Smooth muscle cell (in vitro differentiated cells): ENCODE measurements at regions not wholly inside any gene's neighbourhood (a gene's known extent, or its start where the extent isn't known, plus 50 kb on each side); places are given as distances from the start of the nearest gene placed in this dataset.

Experiments used
- DNase-seq: peaks from one replicate; lab custom pipeline; 2025; ENCODE audit not compliant: unreplicated experiment; lab: John Stamatoyannopoulos, UW
- H2AFZ ChIP-seq: fragments of 200-600 bp; sonication (generic); 2 replicates; pipeline ENCODE4 v1.6.0; 2016; ENCODE audit warnings: antibody characterized with exemption, low read depth, mild to moderate bottlenecking
- H3F3A ChIP-seq: fragments of 200-600 bp; sonication (generic); 2 replicates; pipeline ENCODE4 v1.6.0; 2017; ENCODE audit warnings: antibody characterized with exemption, low read depth
- H3K27ac ChIP-seq: fragments of 200-600 bp; sonication (generic); 2 replicates; pipeline ENCODE4 v1.5.1; 2016; ENCODE audit warnings: low read depth, mild to moderate bottlenecking
- H3K27me3 ChIP-seq: fragments of 200-600 bp; sonication (generic); 2 replicates; pipeline ENCODE4 v1.6.1; 2016; ENCODE audit warnings: low read depth, mild to moderate bottlenecking
- H3K36me3 ChIP-seq: fragments of 200-600 bp; sonication (generic); 2 replicates; pipeline ENCODE4 v1.5.1; 2016; ENCODE audit warnings: low read depth
- H3K4me1 ChIP-seq: fragments of 200-600 bp; sonication (generic); 2 replicates; pipeline ENCODE4 v1.5.1; 2016; ENCODE audit warnings: low read depth
- H3K4me2 ChIP-seq: fragments of 200-600 bp; sonication (generic); 2 replicates; pipeline ENCODE4 v1.6.0; 2016; ENCODE audit warnings: mild to moderate bottlenecking
- H3K4me3 ChIP-seq: fragments of 200-600 bp; sonication (generic); 2 replicates; pipeline ENCODE4 v1.5.1; 2016; ENCODE audit warnings: mild to moderate bottlenecking
- H3K79me2 ChIP-seq: fragments of 200-600 bp; sonication (generic); 2 replicates; pipeline ENCODE4 v1.6.0; 2016; ENCODE audit warnings: low read depth, mild to moderate bottlenecking
- H3K9ac ChIP-seq: fragments of 200-600 bp; sonication (generic); 2 replicates; pipeline ENCODE4 v1.6.0; 2016; ENCODE audit warnings: low read depth
- H3K9me3 ChIP-seq: fragments of 200-600 bp; sonication (generic); replicated peaks from 2 replicates; pipeline ENCODE4 v1.5.1; 2016; ENCODE audit warnings: low read depth
- H4K20me1 ChIP-seq: fragments of 200-600 bp; sonication (generic); 2 replicates; pipeline ENCODE4 v1.6.0; 2016; ENCODE audit warnings: low read depth
- WGBS: methylation state at CpG from one replicate; pipeline ENCODE4 v1.1.7; 2016; ENCODE audit warnings: low lambda C conversion rate; 5-methylcytosine and 5-hydroxymethylcytosine counted together
- TF ChIP-seq, protein P1 (sequence below): fragments of 200-600 bp; sonication (generic); IDR thresholded peaks from 2 replicates; pipeline ENCODE4 v1.5.1; 2017; ENCODE audit warnings: borderline replicate concordance, mild to moderate bottlenecking, antibody characterized with exemption; ENCODE audit not compliant: insufficient read depth, poor library complexity, severe bottlenecking

DNA sequence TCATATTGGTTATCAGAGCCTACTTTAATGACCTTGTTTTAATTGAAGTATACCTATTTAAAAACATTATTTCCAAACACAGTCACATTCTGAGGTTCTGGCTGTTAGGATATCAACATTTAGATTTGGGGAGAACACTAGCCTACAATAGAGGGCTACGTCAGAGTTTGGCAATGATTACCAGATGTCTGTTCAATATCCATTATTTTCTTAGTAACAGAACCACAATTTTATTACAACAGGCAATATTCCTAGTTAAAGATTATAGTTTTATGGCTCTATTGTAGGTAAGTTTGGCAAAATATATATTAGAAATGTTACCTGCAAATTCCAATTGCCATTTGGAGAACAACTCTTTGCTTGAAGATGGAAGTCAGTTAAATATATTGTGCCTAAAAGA lies 1163.1 kb upstream of the MIR17HG start:
- Histone ChIP-seq H3K79me2 (no peaks in the 10 kb centered on the region), H3K4me3 (no peak overlapping the region), H3K9ac (no peak overlapping the region), H3K27ac (no peak overlapping the region), H3K36me3 (no peaks in the 10 kb centered on the region), H3K27me3 (no peaks in the 10 kb centered on the region), H3K4me2 (no peak overlapping the region), H2AFZ (no peak overlapping the region), H3K9me3 (no peaks in the 10 kb centered on the region), H4K20me1 (no peaks in the 10 kb centered on the region), H3K4me1 (no peaks in the 10 kb centered on the region), H3F3A (no peaks in the 10 kb centered on the region)
- DNase-seq = no peak
- TF ChIP-seq, protein P1, sequence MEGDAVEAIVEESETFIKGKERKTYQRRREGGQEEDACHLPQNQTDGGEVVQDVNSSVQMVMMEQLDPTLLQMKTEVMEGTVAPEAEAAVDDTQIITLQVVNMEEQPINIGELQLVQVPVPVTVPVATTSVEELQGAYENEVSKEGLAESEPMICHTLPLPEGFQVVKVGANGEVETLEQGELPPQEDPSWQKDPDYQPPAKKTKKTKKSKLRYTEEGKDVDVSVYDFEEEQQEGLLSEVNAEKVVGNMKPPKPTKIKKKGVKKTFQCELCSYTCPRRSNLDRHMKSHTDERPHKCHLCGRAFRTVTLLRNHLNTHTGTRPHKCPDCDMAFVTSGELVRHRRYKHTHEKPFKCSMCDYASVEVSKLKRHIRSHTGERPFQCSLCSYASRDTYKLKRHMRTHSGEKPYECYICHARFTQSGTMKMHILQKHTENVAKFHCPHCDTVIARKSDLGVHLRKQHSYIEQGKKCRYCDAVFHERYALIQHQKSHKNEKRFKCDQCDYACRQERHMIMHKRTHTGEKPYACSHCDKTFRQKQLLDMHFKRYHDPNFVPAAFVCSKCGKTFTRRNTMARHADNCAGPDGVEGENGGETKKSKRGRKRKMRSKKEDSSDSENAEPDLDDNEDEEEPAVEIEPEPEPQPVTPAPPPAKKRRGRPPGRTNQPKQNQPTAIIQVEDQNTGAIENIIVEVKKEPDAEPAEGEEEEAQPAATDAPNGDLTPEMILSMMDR = no peak
- 94% methylated on average over 1 of the region's 1 CpG for WGBS

DNA sequence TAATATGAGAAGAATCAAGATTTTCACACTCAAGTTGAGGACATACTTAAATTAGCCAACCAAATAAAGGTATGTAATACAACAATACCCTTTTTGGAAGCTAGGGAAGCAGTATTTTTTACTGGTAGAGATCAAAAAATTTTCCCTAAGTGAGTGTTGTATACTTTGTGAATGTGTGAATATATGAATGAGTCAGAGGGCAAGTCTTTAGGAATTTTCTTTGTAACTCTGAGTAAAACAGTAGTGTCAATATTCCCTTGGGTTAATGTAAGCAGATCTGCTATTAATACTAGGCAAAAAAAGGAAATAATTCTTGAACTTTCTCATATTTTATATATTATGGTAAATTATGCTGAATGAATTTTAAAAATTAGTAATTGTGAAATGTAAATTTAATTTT lies 1161.8 kb upstream of the MIR17HG start:
- H3K27me3 ChIP-seq = no peaks in the 10 kb centered on the region
- H3K9ac ChIP-seq = no peak overlapping the region
- H3K9me3 ChIP-seq = no peaks in the 10 kb centered on the region
- H3K36me3 ChIP-seq = no peaks in the 10 kb centered on the region
- H3F3A ChIP-seq = no peaks in the 10 kb centered on the region
- H3K4me1 ChIP-seq = no peaks in the 10 kb centered on the region
- TF ChIP-seq, protein P1 = no peak
- no peak overlapping the region for H3K27ac ChIP-seq
- H3K79me2 ChIP-seq = no peaks in the 10 kb centered on the region
- no peak overlapping the region for H2AFZ ChIP-seq
- no peak overlapping the region for H3K4me2 ChIP-seq
- no peak overlapping the region for H3K4me3 ChIP-seq
- H4K20me1 ChIP-seq = no peaks in the 10 kb centered on the region
- no peak for DNase-seq

DNA sequence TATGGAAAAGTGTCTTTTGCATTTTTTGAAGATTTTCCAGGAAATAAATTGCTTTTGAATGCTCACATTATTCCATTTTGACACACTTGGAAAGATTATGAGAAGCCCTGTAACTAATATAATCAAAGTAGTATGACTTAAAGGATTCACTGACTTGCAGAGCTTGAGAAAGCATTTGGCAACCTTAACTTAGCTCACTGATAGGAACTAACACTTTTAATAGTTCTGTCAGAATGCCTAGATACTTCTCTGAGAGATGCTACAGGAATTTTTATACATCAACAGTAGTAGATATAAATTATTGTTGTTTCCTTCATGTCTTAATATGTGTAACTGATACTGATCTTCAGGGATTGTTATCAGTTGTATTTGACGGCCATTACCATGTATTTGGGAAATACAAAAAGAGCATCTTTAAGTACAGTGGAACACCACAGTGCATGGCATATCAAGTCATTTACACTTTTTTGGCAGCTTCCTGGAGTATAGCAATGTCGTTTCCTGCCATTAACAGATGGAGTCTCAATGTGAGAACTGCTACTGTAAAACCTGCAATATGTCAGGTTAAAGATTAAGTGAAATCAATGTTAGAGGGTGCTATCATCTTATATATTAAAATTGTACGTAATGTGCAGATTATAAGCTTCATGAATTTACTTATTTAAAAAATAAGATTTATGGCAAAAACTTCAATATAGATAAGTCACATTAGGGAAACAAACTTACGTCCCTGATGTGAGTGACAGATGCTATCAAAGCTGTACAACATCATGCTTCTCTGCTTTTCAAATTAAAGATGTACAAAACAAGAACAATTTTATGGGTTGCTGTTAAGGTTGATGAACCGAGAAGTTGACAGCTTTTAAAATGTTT lies 1159.8 kb upstream of the MIR17HG start:
- H3K27ac ChIP-seq = no peak overlapping the region
- no peaks in the 10 kb centered on the region for H3K4me1 ChIP-seq
- 88% methylated on average over 5 of the region's 5 CpGs for WGBS
- no peak overlapping the region for H2AFZ ChIP-seq
- H3K4me2 ChIP-seq = no peak overlapping the region
- no peak for DNase-seq
- TF ChIP-seq, protein P1 = no peak
- no peaks in the 10 kb centered on the region for H3F3A ChIP-seq
- H3K9ac ChIP-seq = no peak overlapping the region
- no peaks in the 10 kb centered on the region for H3K36me3 ChIP-seq
- no peak overlapping the region for H3K4me3 ChIP-seq
- H3K27me3 ChIP-seq = no peaks in the 10 kb centered on the region
- H4K20me1 ChIP-seq = no peaks in the 10 kb centered on the region
- no peaks in the 10 kb centered on the region for H3K9me3 ChIP-seq
- H3K79me2 ChIP-seq = no peaks in the 10 kb centered on the region

DNA sequence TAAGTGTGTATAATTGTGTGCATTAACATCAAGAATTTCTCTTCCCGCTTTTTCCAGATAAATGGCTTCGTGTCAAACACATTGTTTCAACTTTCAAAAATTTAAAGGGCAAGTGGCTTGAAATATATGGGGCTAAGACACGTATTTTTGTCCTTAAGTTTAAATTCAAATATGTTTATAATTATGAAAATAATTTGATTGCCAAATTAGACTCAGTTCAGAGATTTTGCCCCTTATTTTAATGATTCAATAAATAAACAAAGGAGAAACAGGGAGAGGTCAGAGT lies 1159.2 kb upstream of the MIR17HG start:
- TF ChIP-seq, protein P1 = no peak
- Histone ChIP-seq H3K27ac (no peak overlapping the region), H3K79me2 (no peaks in the 10 kb centered on the region), H3K36me3 (no peaks in the 10 kb centered on the region), H3K4me1 (no peaks in the 10 kb centered on the region), H4K20me1 (no peaks in the 10 kb centered on the region), H3K9me3 (no peaks in the 10 kb centered on the region), H2AFZ (no peak overlapping the region), H3F3A (no peaks in the 10 kb centered on the region), H3K4me3 (no peak overlapping the region), H3K27me3 (no peaks in the 10 kb centered on the region), H3K9ac (no peak overlapping the region), H3K4me2 (no peak overlapping the region)
- DNase-seq = no peak
- 88% methylated on average over 3 of the region's 3 CpGs for WGBS
